Panc1 (cell line): ENCODE measurements at regions not wholly inside any gene's neighbourhood (a gene's known extent, or its start where the extent isn't known, plus 50 kb on each side); places are given as distances from the start of the nearest gene placed in this dataset.

Source experiments
- ATAC-seq: fragments of 200-7000 bp; cut with Tn5 transposase; 2 replicates; pipeline ENCODE4 v1.9.1; 2020; ENCODE audit warnings: mild to moderate bottlenecking, moderate library complexity
- BruUV-seq: library from RNA; stranded (reverse); fragments of 400-500 nt; replicated peaks from 2 replicates; lab custom pipeline; 2021; lab: Mats Ljungman, UMichigan
- CTCF ChIA-PET: fragments of 300-600 bp; sonication (Branson Sonifier 250); formaldehyde crosslinking; loops from one replicate; lab custom pipeline; 2022; ENCODE audit warnings: antibody characterized with exemption; lab: Charles Lee
- POLR2A ChIA-PET: fragments of 300-600 bp; sonication (Branson Sonifier 250); formaldehyde crosslinking; loops from one replicate; lab custom pipeline; 2022; ENCODE audit warnings: antibody characterized with exemption; lab: Charles Lee
- DNase-seq: peaks from one replicate; pipeline ENCODE4 v3.0.0-alpha.2; 2010; ENCODE audit warnings: low read depth, low spot score
- H3K27ac ChIP-seq: 2 replicates; pipeline ENCODE4 v1.5.1; 2011; ENCODE audit warnings: mild to moderate bottlenecking, low read length, inconsistent platforms
- H3K27me3 ChIP-seq: fragments of 200-500 bp; sonication (Bioruptor generic); 2 replicates; pipeline ENCODE4 v1.6.0; 2014; ENCODE audit warnings: low read length, inconsistent platforms; ENCODE audit not compliant: control insufficient read depth, insufficient read depth
- H3K36me3 ChIP-seq: fragments of 200-500 bp; sonication (Bioruptor generic); 2 replicates; pipeline ENCODE4 v1.5.1; 2014; ENCODE audit warnings: inconsistent platforms, mild to moderate bottlenecking, low read length, moderate library complexity; ENCODE audit not compliant: control insufficient read depth, insufficient read depth
- H3K4me1 ChIP-seq: 2 replicates; pipeline ENCODE4 v1.5.1; 2011; ENCODE audit warnings: inconsistent platforms, mild to moderate bottlenecking, low read length, moderate library complexity; ENCODE audit not compliant: control insufficient read depth, insufficient read depth
- H3K4me3 ChIP-seq, 2 experiments: 2 replicates each; pipeline ENCODE4 v1.5.1; 2011 to 2012; ENCODE audit warnings: low read depth in 2 of 2, low read length in 2 of 2, mild to moderate bottlenecking in 2 of 2, inconsistent platforms in 1 of 2, moderate library complexity in 1 of 2
- H3K9me3 ChIP-seq: fragments of 200-500 bp; sonication (Bioruptor generic); 2 replicates; pipeline ENCODE4 v1.5.1; 2014; ENCODE audit warnings: low read depth, mild to moderate bottlenecking, inconsistent platforms, low read length, moderate library complexity; ENCODE audit not compliant: control insufficient read depth, insufficient read depth
- CTCF ChIP-seq: fragments of 450-650 bp; IDR thresholded peaks from 2 replicates; pipeline ENCODE4 v1.5.1; 2017; ENCODE audit warnings: mild to moderate bottlenecking
- POLR2AphosphoS5 ChIP-seq: IDR thresholded peaks from 2 replicates; pipeline ENCODE4 v1.6.1; 2012; ENCODE audit warnings: mild to moderate bottlenecking, low read depth, low read length, moderate library complexity
- REST ChIP-seq, 2 experiments: IDR thresholded peaks; 2 replicates each; pipeline ENCODE4 v1.6.1; 2011 to 2012; ENCODE audit warnings: low read depth in 2 of 2, control low read depth in 1 of 2, low read length in 1 of 2, mild to moderate bottlenecking in 1 of 2, moderate library complexity in 1 of 2; ENCODE audit not compliant: insufficient read depth in 1 of 2
- SIN3A ChIP-seq: IDR thresholded peaks from 2 replicates; pipeline ENCODE4 v1.6.1; 2012; ENCODE audit warnings: low read depth, mild to moderate bottlenecking, low read length, moderate library complexity, borderline replicate concordance; ENCODE audit not compliant: insufficient read depth
- TCF7L2 ChIP-seq: IDR thresholded peaks from 2 replicates; pipeline ENCODE4 v1.6.1; 2011; ENCODE audit warnings: mild to moderate bottlenecking, low read depth, low read length, inconsistent platforms
- in situ Hi-C: cut with HindIII; loops from 2 replicates; pipeline ENCODE4 v1.10.0; 2016; ENCODE audit warnings: low sequenced_read_pairs, low pct_unique_long_range_greater_than_20kb
- intact Hi-C: fragments of 100-400 bp; cut with micrococcal nuclease; formaldehyde crosslinking; loops from one replicate; pipeline ENCODE4 v1.10.0; 2022; ENCODE audit not compliant: unreplicated experiment

GRCh38 chr18:73981796-73982195, 165.8 kb downstream of the FBXO15 start:
- BruUV-seq: no TSS peak
- no peaks in the 10 kb centered on the region for H3K9me3 ChIP-seq
- CTCF ChIA-PET: no interaction called here
- no peak for ATAC-seq
- in situ Hi-C loops (no loop called here), intact Hi-C loops (no loop called here)
- no peaks in the 10 kb centered on the region for H3K36me3 ChIP-seq
- H3K4me1 ChIP-seq: no peaks in the 10 kb centered on the region
- no peak for DNase-seq
- H3K27me3 ChIP-seq: peaks cover 4% of the 10 kb centered on the region; the same call in 1 of the 2 replicates
- H3K27ac ChIP-seq: no peak overlapping the region
- TF ChIP-seq REST (IDR thresholded peaks at IDR 0.05; ENCODE audit: insufficient read depth in 1 of 2, low read depth in 2 of 2, low read length in 1 of 2) (no peak), SIN3A (no peak), CTCF (no peak), TCF7L2 (no peak), POLR2AphosphoS5 (no peak)
- no peak overlapping the region for H3K4me3 ChIP-seq
- POLR2A ChIA-PET: no interaction called here

GRCh38 chr18:73980289-73980979, 167.2 kb downstream of the FBXO15 start:
- H3K4me3 ChIP-seq: no peak overlapping the region
- peak; percentile 5 for DNase-seq
- H3K27ac ChIP-seq: no peak overlapping the region
- BruUV-seq: no TSS peak
- no peaks in the 10 kb centered on the region for H3K9me3 ChIP-seq
- ChIA-PET CTCF (interaction anchor here (1.1 kb wide), 1 partner anchor 53 kb away, joined by 3 read pairs; no protein-coding TSS in a partner anchor), POLR2A (no interaction called here)
- peak; percentile 84 for ATAC-seq
- TF ChIP-seq CTCF (peak; percentile 95), TCF7L2 (no peak)
- in situ Hi-C loops: no loop called here
- intact Hi-C loops: no loop called here
- no peaks in the 10 kb centered on the region for H3K36me3 ChIP-seq
- no peaks in the 10 kb centered on the region; the same call in 1 of the 2 replicates for H3K27me3 ChIP-seq
- H3K4me1 ChIP-seq: no peaks in the 10 kb centered on the region
